ENCODE measurements at regions not wholly inside any gene's neighbourhood (a gene's known extent, or its start where the extent isn't known, plus 50 kb on each side); places are given as distances from the start of the nearest gene placed in this dataset.
A peak's percentile ranks its signal among the peaks of the same experiment; 100 is the strongest.
"Not testable (repeated sequence)": the region's sequence is repeated elsewhere in the genome, so short reads cannot be mapped to it uniquely, and the experiment has no call there.

- no peak for DNase-seq (ENCODE audit: low read depth in 4 of 4, low spot score in 3 of 4)
These were observed 539.1 kb upstream of the ROBO2 start for GRCh38 chr3:76500746-76501275.

GRCh38 chr3:76501315-76501714 is 538.6 kb upstream of the ROBO2 start:
- DNase-seq (ENCODE audit: low read depth in 4 of 4, low spot score in 3 of 4), result no peak

GRCh38 chr3:76502076-76502475 is 537.8 kb upstream of the ROBO2 start:
- DNase-seq (ENCODE audit: low read depth in 4 of 4, low spot score in 3 of 4), result no peak

DNA sequence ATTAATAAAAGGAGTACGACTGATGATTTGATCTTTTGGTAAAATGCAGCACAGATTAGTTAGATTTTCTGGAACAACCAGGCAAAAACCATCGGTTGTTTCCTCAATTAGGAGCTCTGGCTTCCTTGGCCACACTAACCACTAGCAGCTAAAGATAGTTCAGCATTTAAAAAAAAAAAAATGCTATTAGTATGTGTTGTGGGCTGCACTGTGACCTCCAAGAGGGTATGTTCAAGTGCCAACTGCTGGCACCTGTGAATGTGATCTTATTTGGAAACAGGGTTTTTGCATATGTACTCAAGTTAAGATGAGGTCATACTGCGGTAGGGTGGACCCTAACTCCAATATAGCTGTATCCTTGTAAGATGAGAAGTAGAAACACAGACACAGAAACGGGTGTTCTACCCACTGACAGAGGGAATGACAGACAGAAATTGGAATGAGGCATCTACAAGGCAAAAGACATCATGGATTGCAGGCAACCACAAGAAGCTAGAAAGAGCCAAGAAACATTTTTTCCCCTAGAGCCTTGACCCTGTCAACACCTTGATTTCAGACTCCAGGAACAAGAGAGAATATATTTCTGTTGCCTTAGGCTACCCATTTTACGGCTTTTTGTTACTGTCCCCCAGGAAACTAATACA is 534.6 kb upstream of the ROBO2 start:
- DNase-seq (ENCODE audit: low read depth in 4 of 4, low spot score in 3 of 4), result no peak

GRCh38 chr3:76509179-76509830 is 530.6 kb upstream of the ROBO2 start:
- DNase-seq (ENCODE audit: low read depth in 4 of 4, low spot score in 3 of 4), result no peak

- no peak for DNase-seq (ENCODE audit: low read depth in 4 of 4, low spot score in 3 of 4)
These were observed 525.1 kb upstream of the ROBO2 start for GRCh38 chr3:76514836-76515235.

- DNase-seq (ENCODE audit: low read depth in 4 of 4, low spot score in 3 of 4), result no peak
These were observed 516.6 kb upstream of the ROBO2 start for GRCh38 chr3:76523337-76523736.

DNA sequence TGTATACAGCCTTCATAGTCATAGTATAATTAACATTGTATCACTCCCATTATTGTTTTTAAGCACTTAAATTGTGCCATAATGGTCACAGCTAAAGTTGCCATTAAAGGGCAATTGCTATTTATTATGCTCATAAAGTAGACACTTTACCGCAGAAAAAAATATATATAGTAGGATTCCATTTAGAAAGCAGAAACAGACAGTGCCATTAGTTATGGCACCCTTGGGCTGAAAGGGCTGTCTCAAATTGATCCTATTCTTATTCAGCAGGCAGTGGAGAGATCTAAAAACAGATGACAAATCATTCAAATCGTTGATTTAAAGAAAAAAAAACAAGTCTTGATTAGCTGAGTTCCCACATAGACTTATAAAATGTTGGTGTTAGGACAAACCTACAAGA is 514.2 kb upstream of the ROBO2 start:
- DNase-seq (ENCODE audit: low read depth in 4 of 4, low spot score in 3 of 4), result no peak

GRCh38 chr3:76527773-76528172 is 512.1 kb upstream of the ROBO2 start:
- DNase-seq (ENCODE audit: low read depth in 4 of 4, low spot score in 3 of 4), result no peak

GRCh38 chr3:76532158-76532822 is 507.6 kb upstream of the ROBO2 start:
- no peak for DNase-seq (ENCODE audit: low read depth in 4 of 4, low spot score in 3 of 4)

DNA sequence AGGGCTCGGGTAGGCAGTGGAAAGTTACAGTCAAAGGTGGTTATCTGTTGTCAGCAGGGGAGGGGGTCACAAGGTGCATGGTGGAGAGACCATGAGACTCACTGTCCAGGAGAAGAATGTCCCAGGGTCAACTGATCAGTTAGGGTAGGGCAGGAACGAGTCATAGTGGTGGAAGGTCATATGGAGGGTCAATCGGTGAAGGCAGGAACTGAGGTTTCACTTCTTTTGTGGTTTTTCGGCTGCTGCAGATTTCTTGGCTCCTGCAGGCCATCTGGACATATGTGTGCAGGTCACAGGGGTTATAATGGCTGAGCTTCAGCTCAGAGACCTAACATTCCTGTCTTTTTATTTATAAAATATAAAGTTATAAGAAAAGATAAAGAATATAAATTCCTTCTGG is 506.2 kb upstream of the ROBO2 start:
- DNase-seq (ENCODE audit: low read depth in 4 of 4, low spot score in 3 of 4), result not testable (repeated sequence)

- not testable (repeated sequence) for DNase-seq (ENCODE audit: low read depth in 4 of 4, low spot score in 3 of 4)
These were observed 502.0 kb upstream of the ROBO2 start for GRCh38 chr3:76537857-76538256.

DNA sequence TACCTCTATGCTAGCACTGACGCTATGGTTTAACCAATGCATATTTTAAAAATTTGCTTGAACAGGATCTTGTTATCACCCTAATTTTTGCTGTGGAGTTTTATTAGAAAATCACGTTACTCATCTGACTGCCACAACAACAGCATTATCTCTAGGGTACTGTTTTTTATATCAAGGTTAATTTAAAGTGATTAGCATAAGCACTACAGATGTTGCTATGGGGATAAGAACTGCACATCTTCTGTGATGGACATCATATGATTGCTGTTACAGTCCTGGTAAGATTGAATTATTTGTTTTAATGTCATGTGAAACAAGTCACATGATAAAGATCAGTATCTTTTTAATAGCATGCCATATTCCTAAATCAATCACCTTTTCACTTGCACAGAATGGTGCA is 492.2 kb upstream of the ROBO2 start:
- DNase-seq (ENCODE audit: low read depth in 4 of 4, low spot score in 3 of 4), result no peak

- no peak for DNase-seq (ENCODE audit: low read depth in 4 of 4, low spot score in 3 of 4)
These were observed 489.2 kb upstream of the ROBO2 start for GRCh38 chr3:76550522-76551201.

GRCh38 chr3:76551739-76552138 is 488.2 kb upstream of the ROBO2 start:
- DNase-seq (ENCODE audit: low read depth in 4 of 4, low spot score in 3 of 4), result no peak

DNA sequence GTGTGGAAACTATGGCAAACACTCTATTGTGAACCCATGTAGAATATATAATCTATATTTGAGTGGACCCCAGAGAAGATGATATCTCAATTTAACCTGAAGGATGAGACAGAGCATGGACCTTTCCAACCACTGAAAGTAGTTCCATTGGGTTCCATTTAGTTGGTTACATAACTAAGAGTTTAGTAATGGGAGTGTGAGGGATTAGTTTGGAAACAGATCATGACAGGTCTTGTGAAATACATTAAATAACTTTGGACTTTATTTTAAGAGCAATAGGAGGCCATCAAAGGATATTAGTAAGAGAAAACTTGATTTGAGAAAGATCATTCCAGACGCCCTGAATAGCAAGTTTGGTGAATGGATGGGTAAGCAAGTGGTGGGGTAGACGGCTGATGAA is 487.2 kb upstream of the ROBO2 start:
- DNase-seq (ENCODE audit: low read depth in 4 of 4, low spot score in 3 of 4), result no peak

- DNase-seq (ENCODE audit: low read depth in 4 of 4, low spot score in 3 of 4), result peak in 2 of 4 donors; percentile 12 to 18
These were observed 485.2 kb upstream of the ROBO2 start for GRCh38 chr3:76554707-76555106.

DNA sequence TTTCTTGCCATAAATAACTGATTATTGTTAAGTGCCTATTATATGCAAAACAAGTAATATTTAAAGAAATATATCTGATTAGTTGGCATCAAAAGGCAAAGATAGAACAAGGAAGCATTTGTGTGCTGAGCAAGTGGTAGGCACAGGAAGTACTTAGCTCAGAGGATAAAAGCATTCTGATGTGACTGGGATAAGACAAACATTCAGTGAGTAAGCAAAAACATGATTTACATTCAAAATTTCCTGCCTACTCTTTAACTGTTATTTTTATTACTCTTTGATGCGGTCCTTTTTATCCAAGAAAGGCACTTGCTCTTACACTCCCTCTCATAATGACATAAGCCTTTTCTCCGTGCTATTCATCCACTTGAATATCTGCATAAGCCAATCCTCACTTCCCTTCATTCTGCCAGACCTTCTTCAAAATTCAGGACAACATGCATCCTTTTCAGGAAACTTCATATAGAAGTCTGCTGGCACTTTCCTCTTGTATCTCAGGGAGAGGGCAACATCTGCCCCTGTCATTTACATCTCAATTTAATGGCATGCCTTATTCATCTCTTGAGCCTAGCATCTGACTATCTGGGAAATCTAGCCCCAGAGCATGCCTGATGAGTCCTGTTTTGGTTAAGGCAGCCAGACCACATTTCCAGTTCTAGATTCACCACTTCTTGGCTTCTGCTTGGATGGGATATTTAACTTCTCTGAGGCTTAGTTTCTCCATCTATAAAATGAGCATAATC is 478.2 kb upstream of the ROBO2 start:
- DNase-seq (ENCODE audit: low read depth in 4 of 4, low spot score in 3 of 4), result no peak

GRCh38 chr3:76565496-76566210 is 474.2 kb upstream of the ROBO2 start:
- DNase-seq (ENCODE audit: low read depth in 4 of 4, low spot score in 3 of 4), result no peak

DNA sequence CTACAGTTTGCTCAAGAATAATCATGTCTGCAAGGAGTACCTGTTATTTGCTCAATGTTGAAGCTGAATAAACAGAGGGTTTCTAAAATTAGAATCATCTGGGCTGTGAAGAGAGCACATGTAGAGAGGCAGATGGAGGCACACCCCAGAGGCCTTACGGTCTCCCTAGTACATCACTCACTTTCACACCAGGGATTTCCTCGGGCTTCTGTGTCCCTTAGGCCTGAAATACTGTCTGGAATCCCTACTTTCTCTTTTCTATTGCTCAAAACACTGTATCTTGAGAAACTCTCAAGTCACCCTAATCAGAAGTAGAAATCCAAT is 473.7 kb upstream of the ROBO2 start:
- DNase-seq (ENCODE audit: low read depth in 4 of 4, low spot score in 3 of 4), result no peak

Measured in left renal pelvis (tissue), 4 donors.